H7 (cell line): ENCODE measurements at regions not wholly inside any gene's neighbourhood (a gene's known extent, or its start where the extent isn't known, plus 50 kb on each side); places are given as distances from the start of the nearest gene placed in this dataset.
"Not testable (repeated sequence)": the region's sequence is repeated elsewhere in the genome, so short reads cannot be mapped to it uniquely, and the experiment has no call there.

ENCODE experiments used
- DNase-seq: peaks from one replicate; pipeline ENCODE4 v3.0.0; 2012
- H3K27me3 ChIP-seq: 2 replicates; pipeline ENCODE4 v1.6.0; 2011; ENCODE audit warnings: mild to moderate bottlenecking, low read length; ENCODE audit not compliant: control insufficient read depth, insufficient read depth
- H3K36me3 ChIP-seq: replicated peaks from 2 replicates; pipeline ENCODE4 v1.5.1; 2011; ENCODE audit warnings: low read length; ENCODE audit not compliant: control insufficient read depth, insufficient read depth
- H3K4me3 ChIP-seq: 2 replicates; pipeline ENCODE4 v1.5.1; 2011; ENCODE audit warnings: low read depth, mild to moderate bottlenecking, control low read depth, low read length, moderate library complexity; ENCODE audit not compliant: insufficient read depth

- Histone ChIP-seq H3K27me3 (no peaks in the 10 kb centered on the region), H3K4me3 (no peak overlapping the region), H3K36me3 (no peaks in the 10 kb centered on the region)
- no peak for DNase-seq
Observed at GRCh38 chr11:22520521-22520920, 105.1 kb downstream of the FANCF start.

GRCh38 chr11:22518344-22518743 is 107.3 kb downstream of the FANCF start:
- H3K4me3 ChIP-seq, H3K27me3 ChIP-seq, DNase-seq, H3K36me3 ChIP-seq: not testable (repeated sequence)

- no peak for DNase-seq
- no peak overlapping the region for H3K4me3 ChIP-seq
- H3K36me3 ChIP-seq = no peaks in the 10 kb centered on the region
- no peaks in the 10 kb centered on the region for H3K27me3 ChIP-seq
Observed at GRCh38 chr11:22516111-22516510, 109.5 kb downstream of the FANCF start.

GRCh38 chr11:22512457-22512856 is 113.2 kb downstream of the FANCF start:
- H3K36me3 ChIP-seq = no peaks in the 10 kb centered on the region
- no peaks in the 10 kb centered on the region for H3K27me3 ChIP-seq
- no peak for DNase-seq
- no peak overlapping the region for H3K4me3 ChIP-seq

- Histone ChIP-seq H3K27me3 (no peaks in the 10 kb centered on the region), H3K36me3 (no peaks in the 10 kb centered on the region), H3K4me3 (no peak overlapping the region)
- no peak for DNase-seq
Observed at GRCh38 chr11:22510741-22511140, 114.9 kb downstream of the FANCF start.

GRCh38 chr11:22510010-22510409 is 115.6 kb downstream of the FANCF start:
- H3K36me3 ChIP-seq = no peaks in the 10 kb centered on the region
- H3K4me3 ChIP-seq = no peak overlapping the region
- DNase-seq = no peak
- H3K27me3 ChIP-seq = no peaks in the 10 kb centered on the region

- Histone ChIP-seq H3K4me3 (no peak overlapping the region), H3K27me3 (no peaks in the 10 kb centered on the region)
- no peak for DNase-seq
Observed at GRCh38 chr11:22508665-22509064, 117.0 kb downstream of the FANCF start.

GRCh38 chr11:22497474-22497873 is 128.1 kb downstream of the FANCF start:
- Histone ChIP-seq H3K36me3 (no peaks in the 10 kb centered on the region), H3K4me3 (no peak overlapping the region), H3K27me3 (no peaks in the 10 kb centered on the region)
- DNase-seq = no peak

More at GRCh38 chr11:22508665-22509064, 117.0 kb downstream of the FANCF start:
- no peaks in the 10 kb centered on the region for H3K36me3 ChIP-seq

GRCh38 chr11:22491555-22492225 is 133.9 kb downstream of the FANCF start:
- peak; percentile 21 for DNase-seq
- H3K4me3 ChIP-seq = no peak overlapping the region

GRCh38 chr11:22479971-22480720 is 142.0 kb downstream of the SLC17A6 start:
- Histone ChIP-seq H3K4me3 (no peak overlapping the region), H3K36me3 (no peaks in the 10 kb centered on the region), H3K27me3 (no peaks in the 10 kb centered on the region)
- DNase-seq = no peak

More at GRCh38 chr11:22491555-22492225, 133.9 kb downstream of the FANCF start:
- no peaks in the 10 kb centered on the region for H3K36me3 ChIP-seq
- H3K27me3 ChIP-seq = no peaks in the 10 kb centered on the region

- no peaks in the 10 kb centered on the region for H3K36me3 ChIP-seq
- no peaks in the 10 kb centered on the region for H3K27me3 ChIP-seq
- H3K4me3 ChIP-seq = no peak overlapping the region
- DNase-seq = no peak
Observed at GRCh38 chr11:22479208-22479607, 141.0 kb downstream of the SLC17A6 start.

GRCh38 chr11:22478169-22478568 is 140.0 kb downstream of the SLC17A6 start:
- Histone ChIP-seq H3K27me3 (no peaks in the 10 kb centered on the region), H3K4me3 (no peak overlapping the region), H3K36me3 (no peaks in the 10 kb centered on the region)
- DNase-seq = no peak

GRCh38 chr11:22477312-22477711 is 139.1 kb downstream of the SLC17A6 start:
- DNase-seq = no peak
- H3K4me3 ChIP-seq = no peak overlapping the region
- H3K27me3 ChIP-seq = no peaks in the 10 kb centered on the region
- no peaks in the 10 kb centered on the region for H3K36me3 ChIP-seq

GRCh38 chr11:22476589-22476988 is 138.4 kb downstream of the SLC17A6 start:
- Histone ChIP-seq H3K4me3 (no peak overlapping the region), H3K36me3 (no peaks in the 10 kb centered on the region), H3K27me3 (no peaks in the 10 kb centered on the region)
- DNase-seq = no peak

GRCh38 chr11:22474616-22475015 is 136.4 kb downstream of the SLC17A6 start:
- H3K36me3 ChIP-seq = no peaks in the 10 kb centered on the region
- H3K27me3 ChIP-seq = no peaks in the 10 kb centered on the region
- no peak overlapping the region for H3K4me3 ChIP-seq
- no peak for DNase-seq
